ENCODE measurements at regions not wholly inside any gene's neighbourhood (a gene's known extent, or its start where the extent isn't known, plus 50 kb on each side); places are given as distances from the start of the nearest gene placed in this dataset.
"Not testable (repeated sequence)": the region's sequence is repeated elsewhere in the genome, so short reads cannot be mapped to it uniquely, and the experiment has no call there.

GRCh38 chr6:51213811-51214210, 395.1 kb downstream of the TFAP2B start:
- Histone ChIP-seq H3K9ac (ENCODE audit: low read length in 3 of 3) (no peak overlapping the region), H3K9me3 (ENCODE audit: control insufficient read depth in 2 of 3, insufficient read depth in 1 of 3, low read length in 3 of 3) (no peaks in the 10 kb centered on the region), H3K4me3 (ENCODE audit: low read length in 3 of 3) (peak overlapping the region in 2 of 3 donors; percentile 18 to 21), H3K27me3 (ENCODE audit: control insufficient read depth, insufficient read depth, low read length) (no peaks in the 10 kb centered on the region), H3K27ac (ENCODE audit: low read depth in 2 of 2, low read length in 2 of 2) (no peak overlapping the region), H3K36me3 (ENCODE audit: control insufficient read depth in 2 of 3, insufficient read depth in 3 of 3, low read length in 3 of 3) (no peaks in the 10 kb centered on the region), H3K4me1 (ENCODE audit: control insufficient read depth in 2 of 3, insufficient read depth in 2 of 3, low read depth in 1 of 3, low read length in 3 of 3) (no peaks in the 10 kb centered on the region)
- intact Hi-C loops (cut with DNase I) = no loop called here
- FAIRE-seq = no peak
- no peak for TF ChIP-seq CTCF (IDR thresholded peaks at IDR 0.05; ENCODE audit: borderline replicate concordance, extremely low read depth, insufficient read depth)
- DNase-seq = peak in 4 of 5 donors; percentile 11 to 43 (median 24)

GRCh38 chr6:51214442-51214841, 395.8 kb downstream of the TFAP2B start:
- DNase-seq (no peak), FAIRE-seq (no peak)
- Histone ChIP-seq H3K4me1 (ENCODE audit: control insufficient read depth in 2 of 3, insufficient read depth in 2 of 3, low read depth in 1 of 3, low read length in 3 of 3) (no peaks in the 10 kb centered on the region), H3K9me3 (ENCODE audit: control insufficient read depth in 2 of 3, insufficient read depth in 1 of 3, low read length in 3 of 3) (no peaks in the 10 kb centered on the region), H3K4me3 (ENCODE audit: low read length in 3 of 3) (peak overlapping the region in 1 of 3 donors; percentile 18), H3K27ac (ENCODE audit: low read depth in 2 of 2, low read length in 2 of 2) (no peak overlapping the region), H3K36me3 (ENCODE audit: control insufficient read depth in 2 of 3, insufficient read depth in 3 of 3, low read length in 3 of 3) (no peaks in the 10 kb centered on the region), H3K27me3 (ENCODE audit: control insufficient read depth, insufficient read depth, low read length) (no peaks in the 10 kb centered on the region), H3K9ac (ENCODE audit: low read length in 3 of 3) (no peak overlapping the region)
- TF ChIP-seq CTCF (IDR thresholded peaks at IDR 0.05; ENCODE audit: borderline replicate concordance, extremely low read depth, insufficient read depth) = no peak
- intact Hi-C loops (cut with DNase I) = no loop called here

DNA sequence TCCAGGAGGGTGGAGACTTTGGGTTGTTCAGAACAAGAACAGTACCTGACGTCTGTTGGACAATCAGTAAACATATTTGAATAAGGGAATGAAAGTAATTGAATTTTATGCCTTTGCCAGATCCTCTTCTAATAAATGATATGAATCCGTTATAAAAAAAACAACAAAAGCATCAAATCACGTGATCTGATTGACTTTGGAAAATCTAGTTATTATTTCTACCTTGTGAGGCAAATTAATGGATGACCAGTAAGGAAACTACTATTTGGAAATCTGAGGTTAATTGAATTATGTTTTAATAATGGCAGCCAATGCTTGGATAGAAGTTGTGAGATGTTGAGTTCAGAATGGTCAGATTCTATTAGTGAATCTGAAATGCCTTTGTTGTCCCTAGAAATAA, 399.5 kb downstream of the TFAP2B start:
- Histone ChIP-seq H3K27me3 (ENCODE audit: control insufficient read depth, insufficient read depth, low read length) (no peaks in the 10 kb centered on the region), H3K27ac (ENCODE audit: low read depth in 2 of 2, low read length in 2 of 2) (no peak overlapping the region), H3K9ac (ENCODE audit: low read length in 3 of 3) (no peak overlapping the region), H3K4me1 (ENCODE audit: control insufficient read depth in 2 of 3, insufficient read depth in 2 of 3, low read depth in 1 of 3, low read length in 3 of 3) (no peaks in the 10 kb centered on the region), H3K9me3 (ENCODE audit: control insufficient read depth in 2 of 3, insufficient read depth in 1 of 3, low read length in 3 of 3) (no peaks in the 10 kb centered on the region), H3K36me3 (ENCODE audit: control insufficient read depth in 2 of 3, insufficient read depth in 3 of 3, low read length in 3 of 3) (no peaks in the 10 kb centered on the region), H3K4me3 (ENCODE audit: low read length in 3 of 3) (no peak overlapping the region)
- DNase-seq = no peak
- TF ChIP-seq CTCF (IDR thresholded peaks at IDR 0.05; ENCODE audit: borderline replicate concordance, extremely low read depth, insufficient read depth) = no peak
- intact Hi-C loops (cut with DNase I) = no loop called here
- no peak for FAIRE-seq

GRCh38 chr6:51224580-51225240, 406.0 kb downstream of the TFAP2B start:
- H3K27ac ChIP-seq (ENCODE audit: low read depth in 2 of 2, low read length in 2 of 2); H3K27me3 ChIP-seq (ENCODE audit: control insufficient read depth, insufficient read depth, low read length); FAIRE-seq; H3K36me3 ChIP-seq (ENCODE audit: control insufficient read depth in 2 of 3, insufficient read depth in 3 of 3, low read length in 3 of 3); H3K4me3 ChIP-seq (ENCODE audit: low read length in 3 of 3); H3K4me1 ChIP-seq (ENCODE audit: control insufficient read depth in 2 of 3, insufficient read depth in 2 of 3, low read depth in 1 of 3, low read length in 3 of 3); H3K9ac ChIP-seq (ENCODE audit: low read length in 3 of 3); H3K9me3 ChIP-seq (ENCODE audit: control insufficient read depth in 2 of 3, insufficient read depth in 1 of 3, low read length in 3 of 3); intact Hi-C loops (cut with DNase I): not testable (repeated sequence)
- DNase-seq = peak in 1 of 5 donors; percentile 39

All from kidney (tissue), 13 donors.